MM.1S (cell line): ENCODE measurements at regions not wholly inside any gene's neighbourhood (a gene's known extent, or its start where the extent isn't known, plus 50 kb on each side); places are given as distances from the start of the nearest gene placed in this dataset.

Experiments
- DNase-seq: peaks from one replicate; pipeline ENCODE4 v3.0.0-alpha.2; 2015
- H2AFZ ChIP-seq: fragments of 300-600 bp; sonication (generic); 2 replicates; pipeline ENCODE4 v1.6.0; 2016; ENCODE audit warnings: antibody characterized with exemption, low read length
- H3F3A ChIP-seq: fragments of 300-600 bp; sonication (generic); 2 replicates; pipeline ENCODE4 v1.6.1; 2016; ENCODE audit warnings: mild to moderate bottlenecking, antibody characterized with exemption, low read length, moderate library complexity, mixed read lengths; ENCODE audit not compliant: insufficient read depth
- H3K27ac ChIP-seq: fragments of 300-600 bp; sonication (generic); 2 replicates; pipeline ENCODE4 v1.5.1; 2016; ENCODE audit warnings: mild to moderate bottlenecking, low read length
- H3K27me3 ChIP-seq: fragments of 300-600 bp; sonication (generic); replicated peaks from 2 replicates; pipeline ENCODE4 v1.6.0; 2016; ENCODE audit warnings: low read length; ENCODE audit not compliant: insufficient read depth
- H3K36me3 ChIP-seq: fragments of 300-600 bp; sonication (generic); replicated peaks from 2 replicates; pipeline ENCODE4 v1.6.1; 2016; ENCODE audit warnings: mild to moderate bottlenecking, low read length, mixed read lengths; ENCODE audit not compliant: insufficient read depth
- H3K4me1 ChIP-seq: fragments of 300-600 bp; sonication (generic); 2 replicates; pipeline ENCODE4 v1.6.1; 2016; ENCODE audit warnings: low read length, mixed read lengths
- H3K4me2 ChIP-seq: fragments of 300-600 bp; sonication (generic); 2 replicates; pipeline ENCODE4 v1.6.0; 2016; ENCODE audit warnings: low read depth, low read length
- H3K4me3 ChIP-seq: fragments of 300-600 bp; sonication (generic); 2 replicates; pipeline ENCODE4 v1.5.1; 2016; ENCODE audit warnings: low read length, mixed read lengths
- H3K79me2 ChIP-seq: fragments of 300-600 bp; sonication (generic); 2 replicates; pipeline ENCODE4 v1.6.1; 2016; ENCODE audit warnings: mixed run types, low read length, mixed read lengths
- H3K9ac ChIP-seq: fragments of 300-600 bp; sonication (generic); 2 replicates; pipeline ENCODE4 v1.6.1; 2016; ENCODE audit warnings: low read length, mixed read lengths
- H3K9me2 ChIP-seq: fragments of 300-600 bp; sonication (generic); replicated peaks from 2 replicates; pipeline ENCODE4 v1.6.1; 2016; ENCODE audit warnings: mild to moderate bottlenecking, low read length, mixed read lengths; ENCODE audit not compliant: insufficient read depth
- H3K9me3 ChIP-seq: fragments of 300-600 bp; sonication (generic); replicated peaks from 2 replicates; pipeline ENCODE4 v1.6.1; 2016; ENCODE audit warnings: mild to moderate bottlenecking, low read length, mixed read lengths; ENCODE audit not compliant: insufficient read depth
- H4K20me1 ChIP-seq: fragments of 300-600 bp; sonication (generic); 2 replicates; pipeline ENCODE4 v1.6.1; 2016; ENCODE audit warnings: mild to moderate bottlenecking, low read length, moderate library complexity, mixed read lengths; ENCODE audit not compliant: insufficient read depth
- CTCF ChIP-seq: fragments of 300-600 bp; sonication (generic); IDR thresholded peaks from 2 replicates; pipeline ENCODE4 v1.5.1; 2016; ENCODE audit warnings: antibody characterized with exemption, low read length, mixed read lengths
- EZH2 ChIP-seq: fragments of 300-600 bp; sonication (generic); optimal IDR thresholded peaks from 2 replicates; pipeline ENCODE3; 2017; ENCODE audit warnings: low read depth, mild to moderate bottlenecking, antibody characterized with exemption, low read length, mixed read lengths
- EZH2phosphoT487 ChIP-seq: fragments of 300-600 bp; sonication (generic); IDR thresholded peaks from 2 replicates; pipeline ENCODE4 v1.6.1; 2018; ENCODE audit warnings: antibody characterized with exemption, low read length

- Histone ChIP-seq H3K4me1 (no peaks in the 10 kb centered on the region), H4K20me1 (no peaks in the 10 kb centered on the region), H3K27ac (no peak overlapping the region), H3K9ac (no peak overlapping the region), H3K79me2 (no peaks in the 10 kb centered on the region), H3K4me2 (no peak overlapping the region), H3K27me3 (no peaks in the 10 kb centered on the region), H3K9me3 (no peaks in the 10 kb centered on the region), H3K9me2 (no peaks in the 10 kb centered on the region), H2AFZ (no peak overlapping the region), H3F3A (no peaks in the 10 kb centered on the region), H3K36me3 (no peaks in the 10 kb centered on the region), H3K4me3 (no peak overlapping the region)
- DNase-seq, result no peak
- TF ChIP-seq EZH2, result no peak
- TF ChIP-seq EZH2phosphoT487, result no peak
- TF ChIP-seq CTCF, result no peak
Measured at GRCh38 chr13:34672631-34673030, 269.4 kb upstream of the NBEA start.

GRCh38 chr13:34675626-34676025 is 266.4 kb upstream of the NBEA start:
- no peak for DNase-seq
- Histone ChIP-seq H3K9me3 (no peaks in the 10 kb centered on the region), H2AFZ (no peak overlapping the region), H3K36me3 (no peaks in the 10 kb centered on the region), H4K20me1 (no peaks in the 10 kb centered on the region), H3K27ac (no peak overlapping the region), H3K9me2 (no peaks in the 10 kb centered on the region), H3K9ac (no peak overlapping the region), H3K79me2 (no peaks in the 10 kb centered on the region), H3K4me2 (no peak overlapping the region), H3F3A (no peaks in the 10 kb centered on the region), H3K4me1 (no peaks in the 10 kb centered on the region), H3K27me3 (no peaks in the 10 kb centered on the region), H3K4me3 (no peak overlapping the region)
- TF ChIP-seq EZH2, result no peak
- no peak for TF ChIP-seq EZH2phosphoT487
- no peak for TF ChIP-seq CTCF

GRCh38 chr13:34678154-34678553 is 263.9 kb upstream of the NBEA start:
- no peak overlapping the region for H3K4me2 ChIP-seq
- no peak overlapping the region for H3K4me3 ChIP-seq
- H3K4me1 ChIP-seq, result no peaks in the 10 kb centered on the region
- no peaks in the 10 kb centered on the region for H3K9me3 ChIP-seq
- H4K20me1 ChIP-seq, result no peaks in the 10 kb centered on the region
- H3K79me2 ChIP-seq, result no peaks in the 10 kb centered on the region
- no peaks in the 10 kb centered on the region for H3F3A ChIP-seq
- H3K27me3 ChIP-seq, result no peaks in the 10 kb centered on the region
- H2AFZ ChIP-seq, result no peak overlapping the region
- no peak overlapping the region for H3K27ac ChIP-seq
- no peak for TF ChIP-seq CTCF
- no peak for TF ChIP-seq EZH2
- no peak for TF ChIP-seq EZH2phosphoT487
- no peaks in the 10 kb centered on the region for H3K36me3 ChIP-seq
- no peak overlapping the region for H3K9ac ChIP-seq
- DNase-seq, result no peak
- H3K9me2 ChIP-seq, result no peaks in the 10 kb centered on the region
